Smooth muscle cell (in vitro differentiated cells): ENCODE measurements at regions not wholly inside any gene's neighbourhood (a gene's known extent, or its start where the extent isn't known, plus 50 kb on each side); places are given as distances from the start of the nearest gene placed in this dataset.

Source experiments
- DNase-seq: peaks from one replicate; lab custom pipeline; 2025; ENCODE audit not compliant: unreplicated experiment; lab: John Stamatoyannopoulos, UW
- H2AFZ ChIP-seq: fragments of 200-600 bp; sonication (generic); 2 replicates; pipeline ENCODE4 v1.6.0; 2016; ENCODE audit warnings: antibody characterized with exemption, low read depth, mild to moderate bottlenecking
- H3F3A ChIP-seq: fragments of 200-600 bp; sonication (generic); 2 replicates; pipeline ENCODE4 v1.6.0; 2017; ENCODE audit warnings: antibody characterized with exemption, low read depth
- H3K27ac ChIP-seq: fragments of 200-600 bp; sonication (generic); 2 replicates; pipeline ENCODE4 v1.5.1; 2016; ENCODE audit warnings: low read depth, mild to moderate bottlenecking
- H3K27me3 ChIP-seq: fragments of 200-600 bp; sonication (generic); 2 replicates; pipeline ENCODE4 v1.6.1; 2016; ENCODE audit warnings: low read depth, mild to moderate bottlenecking
- H3K36me3 ChIP-seq: fragments of 200-600 bp; sonication (generic); 2 replicates; pipeline ENCODE4 v1.5.1; 2016; ENCODE audit warnings: low read depth
- H3K4me1 ChIP-seq: fragments of 200-600 bp; sonication (generic); 2 replicates; pipeline ENCODE4 v1.5.1; 2016; ENCODE audit warnings: low read depth
- H3K4me2 ChIP-seq: fragments of 200-600 bp; sonication (generic); 2 replicates; pipeline ENCODE4 v1.6.0; 2016; ENCODE audit warnings: mild to moderate bottlenecking
- H3K4me3 ChIP-seq: fragments of 200-600 bp; sonication (generic); 2 replicates; pipeline ENCODE4 v1.5.1; 2016; ENCODE audit warnings: mild to moderate bottlenecking
- H3K79me2 ChIP-seq: fragments of 200-600 bp; sonication (generic); 2 replicates; pipeline ENCODE4 v1.6.0; 2016; ENCODE audit warnings: low read depth, mild to moderate bottlenecking
- H3K9ac ChIP-seq: fragments of 200-600 bp; sonication (generic); 2 replicates; pipeline ENCODE4 v1.6.0; 2016; ENCODE audit warnings: low read depth
- H3K9me3 ChIP-seq: fragments of 200-600 bp; sonication (generic); replicated peaks from 2 replicates; pipeline ENCODE4 v1.5.1; 2016; ENCODE audit warnings: low read depth
- H4K20me1 ChIP-seq: fragments of 200-600 bp; sonication (generic); 2 replicates; pipeline ENCODE4 v1.6.0; 2016; ENCODE audit warnings: low read depth
- CTCF ChIP-seq: fragments of 200-600 bp; sonication (generic); IDR thresholded peaks from 2 replicates; pipeline ENCODE4 v1.5.1; 2017; ENCODE audit warnings: borderline replicate concordance, mild to moderate bottlenecking, antibody characterized with exemption; ENCODE audit not compliant: insufficient read depth, poor library complexity, severe bottlenecking
- WGBS: methylation state at CpG from one replicate; pipeline ENCODE4 v1.1.7; 2016; ENCODE audit warnings: low lambda C conversion rate; 5-methylcytosine and 5-hydroxymethylcytosine counted together

- no peaks in the 10 kb centered on the region for H4K20me1 ChIP-seq
- no peaks in the 10 kb centered on the region for H3K4me1 ChIP-seq
- DNase-seq: no peak
- no peaks in the 10 kb centered on the region for H3K36me3 ChIP-seq
- peaks cover 3% of the 10 kb centered on the region for H3F3A ChIP-seq
- no peak overlapping the region for H3K4me2 ChIP-seq
- no peak for TF ChIP-seq CTCF
- H2AFZ ChIP-seq: no peak overlapping the region
- no peak overlapping the region for H3K27ac ChIP-seq
- 85% methylated on average over 13 of the region's 14 CpGs for WGBS
- H3K27me3 ChIP-seq: no peaks in the 10 kb centered on the region
- no peak overlapping the region for H3K4me3 ChIP-seq
- H3K9me3 ChIP-seq: no peaks in the 10 kb centered on the region
- peaks cover 22% of the 10 kb centered on the region for H3K79me2 ChIP-seq
- H3K9ac ChIP-seq: no peak overlapping the region
Measured at GRCh38 chr15:62428851-62429598, 263.9 kb upstream of the C2CD4B start.

GRCh38 chr15:62430056-62430455 lies 265.0 kb upstream of the C2CD4B start:
- no peak for TF ChIP-seq CTCF
- H3K27ac ChIP-seq: no peak overlapping the region
- no peak overlapping the region for H2AFZ ChIP-seq
- H3K36me3 ChIP-seq: no peaks in the 10 kb centered on the region
- H3K9me3 ChIP-seq: no peaks in the 10 kb centered on the region
- no peak overlapping the region for H3K9ac ChIP-seq
- no peaks in the 10 kb centered on the region for H3K27me3 ChIP-seq
- no peak overlapping the region for H3K4me3 ChIP-seq
- no peak for DNase-seq
- WGBS: 95% methylated on average over 2 of the region's 2 CpGs
- H4K20me1 ChIP-seq: no peaks in the 10 kb centered on the region
- no peaks in the 10 kb centered on the region for H3K4me1 ChIP-seq
- H3K4me2 ChIP-seq: no peak overlapping the region
- H3K79me2 ChIP-seq: peaks cover 25% of the 10 kb centered on the region
- H3F3A ChIP-seq: peaks cover 3% of the 10 kb centered on the region

GRCh38 chr15:62430552-62430951 lies 265.5 kb upstream of the C2CD4B start:
- Histone ChIP-seq H3K27me3 (no peaks in the 10 kb centered on the region), H3K4me2 (no peak overlapping the region), H3K9ac (no peak overlapping the region), H3K9me3 (no peaks in the 10 kb centered on the region), H3K4me1 (no peaks in the 10 kb centered on the region), H4K20me1 (no peaks in the 10 kb centered on the region), H3K4me3 (no peak overlapping the region), H3K36me3 (no peaks in the 10 kb centered on the region), H3K27ac (no peak overlapping the region), H3F3A (peaks cover 3% of the 10 kb centered on the region), H3K79me2 (peaks cover 23% of the 10 kb centered on the region), H2AFZ (no peak overlapping the region)
- no peak for TF ChIP-seq CTCF
- 92% methylated on average over 4 of the region's 4 CpGs for WGBS
- no peak for DNase-seq
